Central memory CD8-positive, alpha-beta T cell (primary cell): ENCODE measurements at regions not wholly inside any gene's neighbourhood (a gene's known extent, or its start where the extent isn't known, plus 50 kb on each side); places are given as distances from the start of the nearest gene placed in this dataset.

Experiments
- ATAC-seq: fragments of 150-1000 bp; cut with Tn5 transposase; replicated peaks from 2 replicates; pipeline ENCODE4 v1.10.0; 2022; ENCODE audit warnings: mild to moderate bottlenecking, moderate FRiP score, moderate number of reproducible peaks; ENCODE audit not compliant: poor library complexity, severe bottlenecking; ENCODE audit errors: extremely low read depth
- DNase-seq, 2 donors: peaks; one replicate each; pipeline ENCODE4 v3.0.0; 2021; ENCODE audit warnings: low spot score in 2 of 2
- H3K27ac Mint-ChIP-seq: one replicate; pipeline ENCODE4 v1.8.0; 2022; ENCODE audit warnings: low read depth, mild to moderate bottlenecking, moderate library complexity, mixed read lengths
- H3K27me3 Mint-ChIP-seq: one replicate; pipeline ENCODE4 v1.8.0; 2022; ENCODE audit warnings: mixed read lengths
- H3K36me3 Mint-ChIP-seq: one replicate; pipeline ENCODE4 v1.8.0; 2022; ENCODE audit warnings: mild to moderate bottlenecking, moderate library complexity, mixed read lengths; ENCODE audit not compliant: insufficient read depth
- H3K4me1 Mint-ChIP-seq: one replicate; pipeline ENCODE4 v1.8.0; 2022; ENCODE audit warnings: mixed read lengths
- H3K4me3 Mint-ChIP-seq: one replicate; pipeline ENCODE4 v1.8.0; 2022; ENCODE audit warnings: mild to moderate bottlenecking, moderate library complexity, mixed read lengths
- H3K9me3 Mint-ChIP-seq: one replicate; pipeline ENCODE4 v1.8.0; 2022; ENCODE audit warnings: mixed read lengths

GRCh38 chr11:70732023-70732880, 333.9 kb downstream of the CTTN start:
- Mint-ChIP-seq H3K27me3 (no peaks in the 10 kb centered on the region), H3K9me3 (no peaks in the 10 kb centered on the region), H3K4me1 (no peaks in the 10 kb centered on the region), H3K27ac (no peak overlapping the region), H3K4me3 (no peak overlapping the region), H3K36me3 (no peaks in the 10 kb centered on the region)
- no peak for DNase-seq
- no peak for ATAC-seq

DNA sequence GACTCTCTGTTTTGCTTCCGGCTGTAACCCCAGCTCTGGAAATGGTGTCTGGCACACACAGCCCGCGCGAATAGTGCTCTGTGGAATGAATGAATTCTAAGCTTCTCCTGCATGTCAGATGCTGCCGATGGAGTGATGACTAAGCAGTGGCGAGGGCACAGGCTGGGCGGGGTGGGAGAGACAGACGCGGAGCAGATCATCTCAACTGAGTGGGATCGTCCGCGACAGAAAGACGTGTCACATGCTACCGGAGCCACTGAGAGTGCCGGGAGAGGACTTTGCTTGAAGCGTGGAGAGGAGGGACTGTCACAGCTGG, 334.5 kb downstream of the CTTN start:
- no peak for DNase-seq
- no peak for ATAC-seq
- Mint-ChIP-seq H3K27ac (no peak overlapping the region), H3K4me3 (no peak overlapping the region), H3K4me1 (no peaks in the 10 kb centered on the region), H3K27me3 (no peaks in the 10 kb centered on the region), H3K9me3 (no peaks in the 10 kb centered on the region), H3K36me3 (no peaks in the 10 kb centered on the region)

GRCh38 chr11:70733327-70734325, 335.3 kb downstream of the CTTN start:
- no peaks in the 10 kb centered on the region for H3K4me1 Mint-ChIP-seq
- no peak overlapping the region for H3K27ac Mint-ChIP-seq

DNA sequence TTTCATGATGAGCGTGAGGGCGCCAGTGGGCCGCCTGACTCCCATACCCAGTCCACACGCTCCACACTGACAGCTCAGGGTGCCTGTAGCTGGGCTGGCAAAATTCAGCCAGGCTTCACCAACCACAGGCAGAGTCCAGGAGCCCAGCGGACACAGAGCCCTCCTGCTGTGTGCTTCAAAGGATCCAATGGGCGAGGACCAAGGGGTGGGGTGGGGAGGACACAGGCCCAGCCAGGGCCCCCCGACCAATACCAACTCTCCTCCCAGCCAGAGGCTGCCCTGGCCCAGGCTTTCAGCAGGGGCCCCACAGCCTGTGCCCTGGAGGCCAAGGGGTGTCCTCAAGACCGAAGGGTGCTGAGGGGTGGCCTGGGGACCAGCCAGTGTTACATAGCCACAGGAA, 336.1 kb downstream of the CTTN start:
- ATAC-seq (no peak), DNase-seq (no peak)
- Mint-ChIP-seq H3K9me3 (no peaks in the 10 kb centered on the region), H3K27me3 (no peaks in the 10 kb centered on the region), H3K27ac (no peak overlapping the region), H3K4me3 (no peak overlapping the region), H3K4me1 (no peaks in the 10 kb centered on the region), H3K36me3 (no peaks in the 10 kb centered on the region)

More at GRCh38 chr11:70733327-70734325, 335.3 kb downstream of the CTTN start:
- Mint-ChIP-seq H3K4me3 (no peak overlapping the region), H3K9me3 (no peaks in the 10 kb centered on the region), H3K36me3 (no peaks in the 10 kb centered on the region), H3K27me3 (no peaks in the 10 kb centered on the region)
- ATAC-seq (no peak), DNase-seq (no peak)

DNA sequence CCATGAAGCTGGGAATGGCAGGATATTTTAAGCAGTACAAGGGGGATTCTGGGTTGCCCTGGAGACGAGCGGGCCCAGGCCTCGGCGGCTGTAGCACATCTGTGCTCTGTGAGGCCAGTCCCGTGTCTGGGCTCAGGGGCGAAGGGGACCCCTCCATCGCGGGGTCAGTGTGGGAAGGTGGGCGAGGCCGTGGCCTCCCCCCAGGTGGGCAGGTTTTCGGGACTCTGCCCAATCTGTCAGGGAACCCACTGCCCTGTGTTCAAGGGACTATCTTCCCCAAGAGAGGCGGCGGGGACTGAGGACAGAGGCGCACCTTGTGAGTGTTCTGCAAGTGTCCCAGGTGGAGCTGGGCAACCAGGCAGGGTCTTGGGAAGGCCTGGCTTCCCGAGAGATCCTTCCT, 336.6 kb downstream of the CTTN start:
- DNase-seq = no peak
- Mint-ChIP-seq H3K27me3 (no peaks in the 10 kb centered on the region), H3K4me3 (no peak overlapping the region), H3K9me3 (no peaks in the 10 kb centered on the region), H3K4me1 (no peaks in the 10 kb centered on the region), H3K27ac (no peak overlapping the region), H3K36me3 (no peaks in the 10 kb centered on the region)
- ATAC-seq = no peak

DNA sequence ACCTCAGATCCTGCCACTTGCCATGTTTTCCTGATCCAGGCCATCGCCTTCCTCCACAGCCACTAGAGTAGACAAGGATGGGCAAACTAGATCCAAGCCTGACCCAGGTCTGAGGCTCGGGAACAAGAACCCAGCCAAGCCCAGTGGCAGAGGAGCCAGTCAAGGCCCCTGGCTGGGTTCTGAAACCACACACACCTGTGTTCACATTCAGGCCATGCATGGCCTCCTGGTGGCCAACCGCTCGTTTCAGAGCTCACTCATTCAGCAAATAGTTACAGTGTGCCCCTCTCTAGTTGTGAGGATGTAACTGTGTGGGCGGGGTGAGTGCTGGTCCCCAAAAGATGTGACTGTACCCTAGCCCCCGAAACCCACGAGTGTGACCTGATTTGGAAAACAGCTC, 337.6 kb downstream of the CTTN start:
- DNase-seq (no peak), ATAC-seq (no peak)
- Mint-ChIP-seq H3K36me3 (no peaks in the 10 kb centered on the region), H3K9me3 (no peaks in the 10 kb centered on the region), H3K27ac (no peak overlapping the region), H3K4me1 (no peaks in the 10 kb centered on the region), H3K27me3 (no peaks in the 10 kb centered on the region), H3K4me3 (no peak overlapping the region)

DNA sequence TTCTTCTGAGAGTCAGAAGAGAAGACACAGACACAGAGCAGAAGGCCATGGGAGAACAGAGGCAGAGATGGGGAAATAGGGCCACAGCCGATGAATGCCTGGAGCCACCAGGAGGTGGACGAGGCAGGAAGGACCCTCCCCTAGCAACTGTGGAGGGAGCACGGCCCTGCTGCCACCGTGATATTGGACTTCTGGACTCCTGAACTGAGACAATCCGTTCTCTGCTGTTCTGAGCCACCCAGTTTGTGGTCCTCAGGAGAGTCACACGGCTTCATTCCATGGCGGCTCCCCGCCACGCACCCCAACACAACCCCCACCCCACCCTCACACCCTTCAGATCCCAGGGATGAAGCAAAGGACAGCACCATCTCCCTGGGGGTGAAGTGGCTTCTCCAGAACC, 338.1 kb downstream of the CTTN start:
- Mint-ChIP-seq H3K9me3 (no peaks in the 10 kb centered on the region), H3K27ac (no peak overlapping the region), H3K27me3 (peaks cover under 1% of the 10 kb centered on the region), H3K4me1 (no peaks in the 10 kb centered on the region), H3K36me3 (no peaks in the 10 kb centered on the region), H3K4me3 (no peak overlapping the region)
- ATAC-seq (no peak), DNase-seq (no peak)

- Mint-ChIP-seq H3K9me3 (no peaks in the 10 kb centered on the region), H3K27me3 (peaks cover 7% of the 10 kb centered on the region), H3K4me1 (no peaks in the 10 kb centered on the region), H3K4me3 (no peak overlapping the region), H3K36me3 (no peaks in the 10 kb centered on the region), H3K27ac (no peak overlapping the region)
- DNase-seq (no peak), ATAC-seq (no peak)
Measured at GRCh38 chr11:70736937-70737640, 338.8 kb downstream of the CTTN start.

DNA sequence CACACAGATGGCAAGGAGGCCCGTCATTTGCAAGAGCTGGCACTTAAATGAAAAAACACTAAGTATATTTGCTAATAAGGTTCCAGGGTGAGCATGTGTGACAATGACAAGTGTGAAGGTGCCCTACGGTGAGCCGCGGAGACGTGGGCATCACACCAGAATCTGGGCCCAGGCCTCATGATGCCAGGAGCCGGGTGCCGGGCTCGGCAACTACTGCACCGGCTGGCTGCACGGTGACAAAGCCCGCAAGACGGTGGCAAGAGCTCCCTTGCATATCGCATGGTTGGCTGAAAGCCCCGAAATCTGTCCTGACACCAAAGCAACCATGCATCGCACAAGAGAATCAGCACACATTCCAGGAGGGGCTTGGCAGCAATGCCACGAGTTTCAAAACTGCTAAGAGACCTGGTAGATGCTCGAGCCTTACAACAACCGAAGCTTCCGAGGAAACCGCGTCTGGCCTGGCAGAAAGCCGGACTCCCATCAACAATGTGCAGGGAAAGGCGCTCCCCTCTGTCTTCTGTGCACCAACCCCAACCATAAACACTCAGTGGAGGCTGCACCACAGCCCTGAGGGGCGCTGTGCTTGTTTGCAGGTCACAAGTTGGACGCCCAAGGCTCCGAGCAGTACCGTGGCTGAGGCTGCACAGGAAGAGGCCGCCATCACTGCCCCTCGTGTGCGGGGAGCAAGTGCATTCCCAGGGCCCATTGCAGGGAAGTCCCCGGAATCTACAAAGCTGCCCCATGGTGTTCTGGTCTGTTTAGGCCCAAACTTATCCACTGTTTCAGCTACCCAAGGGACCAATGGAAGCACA, 339.7 kb downstream of the CTTN start:
- no peak for ATAC-seq
- Mint-ChIP-seq H3K9me3 (no peaks in the 10 kb centered on the region), H3K4me1 (no peaks in the 10 kb centered on the region), H3K36me3 (no peaks in the 10 kb centered on the region), H3K27ac (no peak overlapping the region), H3K4me3 (no peak overlapping the region), H3K27me3 (peaks cover 14% of the 10 kb centered on the region)
- DNase-seq = no peak

GRCh38 chr11:70738661-70739060, 340.3 kb downstream of the CTTN start:
- no peak for ATAC-seq
- peaks cover 21% of the 10 kb centered on the region for H3K27me3 Mint-ChIP-seq
- no peaks in the 10 kb centered on the region for H3K9me3 Mint-ChIP-seq
- H3K27ac Mint-ChIP-seq = no peak overlapping the region
- no peak overlapping the region for H3K4me3 Mint-ChIP-seq
- H3K36me3 Mint-ChIP-seq = no peaks in the 10 kb centered on the region
- H3K4me1 Mint-ChIP-seq = no peaks in the 10 kb centered on the region
- DNase-seq = no peak

DNA sequence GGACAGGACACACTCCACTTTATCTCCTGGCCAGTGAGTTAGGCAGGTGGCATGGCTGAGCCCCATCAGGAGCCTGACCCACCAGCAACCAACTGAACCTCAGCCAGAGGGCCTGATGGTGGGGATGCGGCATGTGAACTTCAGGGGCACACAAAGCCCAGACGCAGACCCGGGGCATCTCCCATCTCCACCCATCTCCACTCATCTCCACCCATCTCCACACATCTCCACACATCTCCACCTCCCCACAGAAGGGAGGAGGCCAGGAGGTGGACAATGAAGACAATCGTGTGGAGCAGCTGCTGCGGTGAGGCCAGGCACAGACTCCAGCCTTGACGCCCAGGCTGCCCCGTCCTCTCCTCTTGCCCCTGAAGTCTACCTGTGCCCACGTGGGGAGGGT, 340.8 kb downstream of the CTTN start:
- Mint-ChIP-seq H3K4me1 (no peaks in the 10 kb centered on the region), H3K27me3 (peaks cover 25% of the 10 kb centered on the region), H3K27ac (no peak overlapping the region), H3K36me3 (no peaks in the 10 kb centered on the region), H3K9me3 (no peaks in the 10 kb centered on the region), H3K4me3 (no peak overlapping the region)
- DNase-seq (no peak), ATAC-seq (no peak)
